ENCODE measurements at regions not wholly inside any gene's neighbourhood (a gene's known extent, or its start where the extent isn't known, plus 50 kb on each side); places are given as distances from the start of the nearest gene placed in this dataset.

- TF ChIP-seq REST (IDR thresholded peaks at IDR 0.05) (no peak), JUND (IDR thresholded peaks at IDR 0.05) (no peak), TAF1 (conservative IDR thresholded peaks at IDR 0.05) (no peak), GABPA (IDR thresholded peaks at IDR 0.05 in 1 of 2, conservative IDR thresholded peaks at IDR 0.05 in 1 of 2) (no peak), FOXA1 (IDR thresholded peaks at IDR 0.05) (no peak), HNF4G (IDR thresholded peaks at IDR 0.05) (no peak), CTCF (IDR thresholded peaks at IDR 0.05; ENCODE audit: low read depth, low read length, missing input control) (no peak), HNF4A (conservative IDR thresholded peaks at IDR 0.05) (no peak), YY1 (IDR thresholded peaks at IDR 0.05) (no peak), ZBTB33 (IDR thresholded peaks at IDR 0.05) (no peak), FOXA2 (IDR thresholded peaks at IDR 0.05) (no peak), RAD21 (IDR thresholded peaks at IDR 0.05) (no peak), ATF3 (IDR thresholded peaks at IDR 0.05) (no peak), NR2F2 (IDR thresholded peaks at IDR 0.05) (no peak), RXRA (IDR thresholded peaks at IDR 0.05) (no peak), SP1 (IDR thresholded peaks at IDR 0.05) (no peak), MAX (IDR thresholded peaks at IDR 0.05) (no peak), EGR1 (IDR thresholded peaks at IDR 0.05; ENCODE audit: low read depth in 2 of 2) (no peak)
- 74% methylated on average over 3 of the region's 3 CpGs for WGBS
Observed at GRCh38 chr12:84222841-84223240, 689.8 kb downstream of the SLC6A15 start.

More at GRCh38 chr12:84222841-84223240, 689.8 kb downstream of the SLC6A15 start:
- Histone ChIP-seq H3K4me1 (ENCODE audit: control insufficient read depth in 4 of 4, insufficient read depth in 4 of 4, low read length in 3 of 4) (no peaks in the 10 kb centered on the region), H3K9ac (ENCODE audit: low read depth in 1 of 2, low read length in 2 of 2) (no peak overlapping the region), H3K4me3 (ENCODE audit: low read depth in 1 of 3, low read length in 3 of 3) (no peak overlapping the region), H3K36me3 (ENCODE audit: control insufficient read depth in 4 of 4, insufficient read depth in 3 of 4, low read depth in 1 of 4, low read length in 3 of 4) (no peaks in the 10 kb centered on the region), H3K27me3 (ENCODE audit: control insufficient read depth in 4 of 4, insufficient read depth in 4 of 4, low read length in 3 of 4) (no peaks in the 10 kb centered on the region), H3K27ac (ENCODE audit: low read depth in 1 of 2, low read length in 2 of 2) (no peak overlapping the region), H3K9me3 (ENCODE audit: control insufficient read depth in 4 of 4, low read length in 3 of 4) (no peaks in the 10 kb centered on the region)
- no peak for DNase-seq (ENCODE audit: low spot score)
